NCI-H748 (cell line): ENCODE measurements at regions not wholly inside any gene's neighbourhood (a gene's known extent, or its start where the extent isn't known, plus 50 kb on each side); places are given as distances from the start of the nearest gene placed in this dataset.

Source experiments
- DNase-seq: peaks from one replicate; lab custom pipeline; 2025; ENCODE audit not compliant: unreplicated experiment; lab: John Stamatoyannopoulos, UW

DNA sequence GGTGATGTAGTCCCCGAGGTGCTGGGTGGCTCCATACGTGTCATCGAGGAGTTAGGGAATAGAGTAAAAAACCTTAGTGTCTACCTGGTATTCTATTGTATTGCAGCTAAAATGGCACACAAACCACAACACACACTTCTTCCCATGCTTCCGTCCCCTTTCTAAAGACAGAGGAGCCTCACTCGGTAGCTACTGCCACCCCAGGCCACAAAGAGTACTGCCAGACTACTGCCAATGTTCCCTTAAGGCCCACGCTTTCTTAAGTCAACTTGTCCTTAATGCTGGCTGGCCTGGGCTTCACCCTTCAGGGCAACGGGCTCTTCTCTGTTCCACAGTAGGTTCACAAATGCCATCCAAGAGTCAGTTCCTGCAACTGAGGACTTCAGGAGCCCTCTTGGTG, 673.0 kb downstream of the ELAVL2 start:
- no peak for DNase-seq

DNA sequence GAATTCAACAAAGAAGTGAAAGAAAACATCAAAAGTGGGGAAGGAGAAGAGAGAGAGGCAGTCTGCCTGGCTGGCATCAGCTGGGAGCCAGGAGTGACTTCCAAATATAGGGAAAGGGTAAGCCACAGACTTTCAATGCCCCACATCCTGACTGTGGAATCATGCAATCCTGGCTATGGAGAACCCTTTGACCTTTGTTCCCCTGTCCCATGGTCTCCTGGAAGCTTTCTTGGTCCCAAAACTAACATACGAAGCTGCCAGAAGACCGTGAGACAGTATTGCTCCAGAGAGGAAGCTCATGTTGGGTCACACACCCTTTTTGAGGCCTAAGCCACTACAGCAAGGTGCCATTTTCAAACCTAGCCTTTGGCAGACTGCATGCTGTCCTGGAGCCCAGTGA, 665.5 kb downstream of the ELAVL2 start:
- DNase-seq, result no peak

DNA sequence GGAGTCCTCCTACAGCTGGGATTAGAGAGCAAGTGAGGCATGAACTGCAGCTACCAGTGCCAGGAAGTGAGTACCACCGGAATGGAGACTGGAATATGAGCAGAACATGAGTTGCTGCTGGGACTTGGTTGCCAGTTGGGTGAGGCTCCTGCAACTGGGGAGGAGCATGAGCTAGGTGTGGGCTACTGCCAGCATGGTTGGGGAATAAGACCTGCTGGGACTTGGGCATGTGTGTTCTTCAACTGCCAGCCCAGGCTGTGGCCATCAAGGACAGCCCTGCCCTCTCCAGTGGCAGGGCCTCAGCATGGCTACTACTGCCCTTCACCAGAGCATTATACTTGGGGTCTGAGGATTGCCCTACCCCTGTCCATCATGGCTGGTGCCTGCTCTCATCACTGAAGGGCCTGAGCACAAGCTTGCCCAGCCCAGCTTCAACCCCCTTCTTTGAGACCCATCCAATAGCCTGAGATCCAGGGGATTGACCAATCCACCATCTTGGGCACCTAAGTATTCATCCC, 665.0 kb downstream of the ELAVL2 start:
- no peak for DNase-seq

DNA sequence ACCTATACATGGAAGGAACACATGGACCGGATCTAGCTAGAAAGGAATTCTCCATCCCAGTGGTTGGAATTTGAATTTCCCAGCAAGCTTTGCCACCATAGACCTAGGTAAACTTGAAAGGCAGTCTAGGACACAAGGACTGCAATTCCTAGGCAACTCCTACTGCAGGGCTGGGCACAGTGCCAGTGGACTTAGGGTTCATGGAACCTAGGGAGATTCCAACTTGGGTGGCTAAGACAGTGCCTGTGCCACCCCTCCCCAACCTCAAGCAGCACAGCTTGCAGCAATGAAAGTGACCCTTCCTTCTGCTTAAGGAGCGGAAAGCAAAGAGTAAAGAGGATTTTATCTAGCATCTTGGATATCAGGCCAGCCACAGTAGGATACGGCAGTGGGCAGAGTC, 663.3 kb downstream of the ELAVL2 start:
- no peak for DNase-seq

DNA sequence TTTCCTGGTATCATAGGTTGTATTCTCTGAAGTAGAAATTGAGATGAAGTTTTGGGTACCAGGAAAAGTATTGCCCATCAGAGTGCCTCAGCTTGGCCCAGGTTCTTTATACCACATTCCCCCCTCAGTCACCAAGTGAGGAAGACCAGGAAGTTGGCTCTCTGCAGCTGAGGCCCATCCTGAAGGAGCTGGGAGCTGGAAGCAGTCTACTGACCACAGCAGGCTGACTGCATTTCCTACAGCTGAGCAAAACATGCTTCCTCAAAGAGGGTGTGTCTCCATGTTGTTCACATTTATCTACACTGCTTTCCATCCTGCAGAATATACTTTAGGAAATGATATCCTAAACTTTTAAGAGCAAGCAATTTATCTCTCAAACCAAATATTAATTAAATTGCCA, 654.6 kb downstream of the ELAVL2 start:
- no peak for DNase-seq

DNA sequence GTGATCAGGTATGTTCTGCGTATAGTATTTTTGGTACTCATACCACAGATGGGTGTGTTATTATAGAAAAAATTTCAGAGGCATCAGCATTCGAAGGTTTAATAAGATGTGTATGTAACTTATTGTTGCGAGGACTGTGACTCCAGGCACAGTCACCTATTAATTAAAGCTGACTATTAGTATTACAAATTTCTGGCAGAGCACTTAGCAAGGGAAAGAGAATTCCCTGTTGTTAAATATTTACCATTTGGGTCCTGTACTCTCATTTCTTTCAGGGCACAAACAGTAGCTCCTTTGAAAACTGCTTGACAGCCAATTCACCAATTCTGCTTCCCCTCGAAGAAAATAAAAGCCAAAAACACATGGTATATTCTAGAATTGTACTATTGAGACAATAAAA, 653.8 kb downstream of the ELAVL2 start:
- DNase-seq, result no peak

DNA sequence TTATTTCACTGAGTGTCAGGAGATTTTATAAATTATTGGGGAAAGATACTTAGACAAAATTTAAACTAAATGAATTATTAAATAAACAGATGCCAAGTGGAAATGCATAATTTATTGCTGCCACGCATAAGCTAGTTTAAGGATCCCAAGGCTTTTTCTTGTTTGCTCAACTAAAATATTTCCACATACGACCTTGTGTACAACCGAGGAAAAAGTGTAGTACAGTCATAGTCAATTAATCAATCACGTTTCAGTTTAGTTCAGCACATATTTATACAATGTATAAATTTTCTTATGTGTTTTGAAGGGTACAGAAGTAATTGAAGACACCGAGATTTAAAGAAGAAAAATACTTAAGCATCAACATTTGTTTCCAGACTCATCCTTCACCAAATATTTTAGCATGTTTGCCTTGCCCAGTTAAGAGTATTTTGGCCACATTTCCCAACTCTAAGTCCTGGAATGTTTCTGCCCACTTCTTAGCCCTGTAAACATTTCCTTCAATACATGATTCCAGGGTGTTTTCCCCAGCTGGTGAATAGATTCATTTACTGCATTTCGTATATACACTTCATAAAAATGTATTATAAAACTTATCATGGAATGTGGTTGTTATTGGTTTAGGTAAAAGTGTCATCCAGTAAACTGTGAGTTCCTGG, 652.9 kb downstream of the ELAVL2 start:
- DNase-seq, result no peak

DNA sequence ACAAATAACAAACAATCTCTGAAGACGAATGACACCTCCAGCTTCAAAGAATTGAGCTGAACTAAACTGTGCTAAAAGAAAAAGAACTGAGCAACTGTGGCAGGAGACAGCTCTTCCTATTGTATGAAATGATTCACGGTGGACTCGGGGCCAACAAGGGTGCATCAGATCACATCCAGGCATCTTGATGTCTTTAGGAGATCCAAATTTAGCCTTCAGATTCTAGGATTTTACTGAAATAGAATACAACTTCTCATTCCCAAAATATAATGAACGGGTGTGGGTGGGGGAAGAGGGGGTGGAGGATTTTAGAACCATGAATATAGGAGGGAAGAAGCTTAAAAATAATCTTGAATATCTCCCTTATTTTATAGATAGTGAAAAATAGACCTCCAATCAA, 631.8 kb downstream of the ELAVL2 start:
- no peak for DNase-seq

DNA sequence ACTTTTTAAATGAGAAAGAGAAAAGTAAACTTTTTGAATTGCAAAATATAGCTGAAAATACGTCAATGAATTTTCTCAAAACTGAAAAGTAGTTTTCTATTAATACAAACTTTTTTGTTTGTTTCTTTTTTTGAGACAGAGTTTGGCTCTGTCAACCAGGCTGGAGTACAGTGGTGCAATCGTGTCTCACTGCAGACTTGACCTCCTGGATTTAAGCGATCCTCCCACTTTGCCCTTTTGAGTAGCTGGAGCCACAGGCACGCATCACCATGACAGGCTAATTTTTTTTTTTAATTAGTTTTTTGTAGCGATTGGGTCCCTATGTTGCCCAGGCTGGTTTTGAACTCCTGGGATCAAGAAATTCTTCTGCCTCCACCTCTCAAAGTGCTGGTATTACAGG, 610.4 kb downstream of the ELAVL2 start:
- DNase-seq, result no peak

DNA sequence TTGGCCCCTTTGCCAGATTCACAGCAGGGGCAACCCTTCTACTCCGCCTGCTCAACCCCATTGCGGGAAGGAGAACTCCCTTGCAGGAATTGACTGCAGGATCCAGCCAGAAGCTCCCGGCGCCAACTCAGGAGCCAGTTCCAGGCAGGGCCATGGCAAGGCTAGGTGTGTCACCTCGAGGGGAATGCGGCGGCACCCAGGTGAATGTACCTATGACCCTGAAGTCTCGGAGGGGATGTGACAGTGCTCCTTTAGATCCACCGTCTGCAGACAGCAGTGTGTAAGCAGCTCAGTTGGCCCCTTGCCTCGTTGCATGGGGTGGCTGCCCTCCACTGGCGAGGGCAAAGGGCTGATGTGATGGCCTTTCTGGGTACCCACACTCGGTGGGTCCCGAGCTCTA, 606.6 kb downstream of the ELAVL2 start:
- DNase-seq, result no peak

DNA sequence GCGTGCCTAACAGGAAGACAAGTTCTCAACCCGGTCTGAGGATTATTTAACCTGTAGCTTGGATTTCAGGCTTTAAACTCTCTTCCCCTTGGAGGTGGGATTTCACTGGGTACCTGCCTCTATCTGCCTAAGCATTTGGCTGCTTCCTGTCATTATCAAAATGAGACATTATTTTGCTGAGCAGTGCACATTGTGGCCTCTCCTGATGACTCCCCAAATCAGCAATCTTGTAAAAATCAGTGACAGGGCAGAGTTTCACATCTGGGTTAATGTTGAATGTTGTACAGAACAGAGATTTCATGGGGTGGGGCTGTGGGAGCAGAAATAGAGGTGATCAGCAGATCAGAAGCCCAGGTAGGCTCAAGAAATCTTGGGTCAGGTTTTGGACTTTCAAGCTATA, 605.9 kb downstream of the ELAVL2 start:
- DNase-seq, result no peak

DNA sequence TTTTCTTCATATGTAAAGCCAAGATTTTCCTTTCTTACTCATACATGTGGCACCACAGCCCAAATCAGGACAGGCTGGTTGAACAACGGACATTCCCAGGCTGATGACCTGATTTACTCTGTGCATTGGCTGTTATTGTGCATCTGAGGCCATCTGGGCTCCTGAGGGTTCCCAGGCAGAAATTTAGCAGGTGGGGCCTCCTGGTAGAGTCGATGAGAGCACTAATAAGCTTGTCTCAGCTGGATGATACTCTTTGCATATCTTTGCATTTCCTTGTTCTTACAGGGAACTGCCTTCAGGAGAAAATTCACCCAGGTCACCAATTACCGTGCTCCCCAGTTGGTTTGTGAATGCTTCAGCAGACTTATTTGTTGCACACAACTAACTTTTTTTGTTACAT, 605.1 kb downstream of the ELAVL2 start:
- DNase-seq, result no peak

DNA sequence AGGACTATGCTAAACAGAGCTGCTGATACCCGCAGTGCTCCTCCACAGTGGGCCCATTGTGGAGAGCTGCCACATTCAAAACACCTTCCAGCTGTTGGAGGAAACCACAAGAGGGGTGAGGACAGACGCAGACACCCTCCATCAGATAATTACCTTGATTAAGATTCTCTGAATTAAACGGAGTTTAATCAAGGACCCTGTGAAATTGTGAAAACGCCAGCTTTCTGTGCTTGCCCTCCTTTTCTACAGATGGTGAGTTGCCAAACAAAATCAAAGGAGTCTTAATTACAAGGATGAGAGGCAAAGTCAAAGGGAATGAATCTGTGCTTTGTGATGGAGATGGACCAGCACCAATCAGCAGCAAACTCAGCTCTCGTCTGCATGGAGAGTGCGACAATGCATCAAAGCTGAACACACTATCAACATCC, 596.1 kb downstream of the ELAVL2 start:
- DNase-seq, result peak; percentile 10

DNA sequence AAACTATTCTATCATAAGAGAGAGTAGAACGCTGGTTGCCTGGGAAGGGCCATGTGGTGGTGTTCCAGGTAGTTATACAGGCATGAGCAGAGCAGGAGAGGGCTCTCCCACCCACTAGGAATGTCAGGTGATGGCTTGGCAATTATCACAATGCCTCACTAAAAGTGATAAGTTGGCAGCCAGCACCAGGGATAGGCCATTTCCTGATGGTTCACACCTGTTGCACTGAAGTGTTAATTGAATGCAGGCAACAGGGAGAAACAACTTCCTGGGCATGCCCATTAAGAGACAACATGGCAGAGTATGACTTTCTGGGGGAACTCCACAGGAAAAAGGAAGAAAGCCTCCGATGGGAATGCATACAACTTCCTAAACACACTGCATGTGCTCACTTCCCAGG, 593.2 kb downstream of the ELAVL2 start:
- DNase-seq, result no peak

DNA sequence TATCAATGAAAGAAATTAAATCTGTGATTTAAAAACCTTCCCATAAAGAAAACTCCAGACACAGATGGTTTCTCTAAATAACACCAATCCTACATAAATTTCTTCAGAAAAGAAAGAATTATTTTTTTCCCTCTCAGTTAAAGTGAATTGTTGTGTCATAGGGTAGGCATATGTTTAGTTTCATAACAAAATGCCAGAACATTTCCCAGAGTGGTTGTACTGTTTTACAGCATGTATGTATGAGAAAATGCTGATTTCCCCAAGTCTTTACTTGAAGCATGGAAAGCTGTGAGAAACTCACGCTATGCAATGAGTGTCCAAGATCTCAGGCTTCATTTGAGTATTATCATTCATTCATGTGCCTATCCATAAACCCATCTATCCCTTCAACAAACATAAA, 582.5 kb downstream of the ELAVL2 start:
- no peak for DNase-seq

DNA sequence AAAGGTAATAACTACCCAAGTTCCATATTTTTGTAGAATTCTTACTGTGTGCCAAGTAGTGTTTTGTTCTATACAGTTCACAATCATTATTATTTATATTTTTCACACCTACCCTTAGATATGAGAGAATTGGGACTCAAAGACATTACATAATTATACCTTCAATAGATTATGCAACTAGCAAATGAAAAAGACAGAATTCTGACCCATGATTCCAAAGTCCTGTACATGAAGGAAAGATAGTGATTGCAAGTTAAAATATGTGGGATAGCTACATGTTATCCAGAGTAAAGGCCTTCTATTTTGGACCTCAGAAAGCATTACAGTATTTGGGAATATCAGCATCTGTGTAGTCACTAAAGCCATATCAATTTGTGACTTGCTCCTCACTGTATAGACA, 581.0 kb downstream of the ELAVL2 start:
- DNase-seq, result no peak

DNA sequence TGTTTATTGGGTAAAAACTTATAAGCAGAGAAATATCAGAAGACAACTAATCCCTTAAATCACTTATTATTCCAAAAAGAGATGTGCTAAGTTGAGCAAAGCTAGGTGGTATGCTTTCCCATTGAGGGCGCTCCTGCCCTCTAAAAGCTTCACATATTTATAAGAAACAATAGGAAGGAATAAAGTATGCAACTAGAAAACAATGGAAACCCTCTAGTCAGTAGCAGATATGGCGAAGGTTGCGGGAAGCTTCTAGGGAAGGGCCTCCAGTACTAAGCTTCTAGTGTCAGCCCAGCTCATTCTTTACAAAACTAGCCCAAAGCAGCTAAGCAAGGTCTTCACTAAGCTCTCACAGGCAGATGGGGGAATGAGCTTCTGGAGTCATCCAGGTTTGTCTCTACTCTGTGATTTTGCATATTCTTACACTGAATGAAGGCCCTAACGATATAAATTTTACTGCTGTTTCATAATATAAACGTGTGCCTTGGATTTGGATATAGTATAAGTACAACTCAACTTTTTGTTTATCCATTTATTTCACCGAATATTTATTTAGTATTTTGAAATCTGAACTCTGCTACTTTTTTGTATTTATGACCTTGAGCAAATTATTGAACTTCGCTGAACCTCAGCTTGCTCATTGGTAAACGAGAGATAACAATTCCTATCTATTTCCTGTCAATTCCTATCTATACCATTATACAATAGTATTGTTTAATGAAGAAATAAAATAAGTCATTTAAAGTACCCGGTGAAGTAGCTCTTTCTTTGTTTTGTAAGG, 571.4 kb downstream of the ELAVL2 start:
- no peak for DNase-seq

DNA sequence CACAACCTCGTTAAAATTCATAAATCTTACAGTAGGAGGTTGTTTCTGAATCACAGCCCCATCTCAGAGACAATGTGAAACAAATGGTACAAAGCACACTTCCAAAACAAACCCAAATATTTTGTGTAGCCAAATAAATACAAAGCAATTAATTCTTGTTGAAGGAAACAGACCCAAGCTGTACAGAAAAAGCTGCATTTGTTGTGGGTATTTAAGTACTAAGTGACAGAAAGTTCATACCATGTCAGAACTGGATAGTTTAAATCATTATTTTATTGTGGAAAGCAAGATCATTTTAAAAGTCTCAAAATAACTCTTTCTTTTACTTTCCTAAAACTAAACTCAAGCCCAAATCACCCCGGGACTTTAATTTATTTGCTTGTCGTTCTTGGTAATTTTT, 570.7 kb downstream of the ELAVL2 start:
- no peak for DNase-seq

DNA sequence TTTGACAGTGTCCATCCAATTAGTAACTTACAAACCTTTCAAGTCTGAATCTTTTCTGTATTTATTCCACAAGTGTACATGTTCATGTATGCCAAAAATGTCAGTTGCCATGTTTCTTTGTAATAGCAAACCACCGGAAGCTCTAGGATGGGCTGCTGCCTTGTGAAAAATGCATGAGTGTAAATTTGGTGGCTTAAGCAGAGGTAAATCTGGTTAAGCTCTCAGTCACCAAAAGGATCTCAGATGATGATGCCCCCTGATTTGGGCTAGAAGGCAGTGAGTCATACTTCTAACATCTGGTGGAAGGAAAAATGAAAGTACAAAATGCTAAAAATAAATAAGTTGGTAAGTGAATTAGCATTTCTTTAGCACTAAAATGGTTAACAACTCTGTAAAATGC, 567.5 kb downstream of the ELAVL2 start:
- no peak for DNase-seq

DNA sequence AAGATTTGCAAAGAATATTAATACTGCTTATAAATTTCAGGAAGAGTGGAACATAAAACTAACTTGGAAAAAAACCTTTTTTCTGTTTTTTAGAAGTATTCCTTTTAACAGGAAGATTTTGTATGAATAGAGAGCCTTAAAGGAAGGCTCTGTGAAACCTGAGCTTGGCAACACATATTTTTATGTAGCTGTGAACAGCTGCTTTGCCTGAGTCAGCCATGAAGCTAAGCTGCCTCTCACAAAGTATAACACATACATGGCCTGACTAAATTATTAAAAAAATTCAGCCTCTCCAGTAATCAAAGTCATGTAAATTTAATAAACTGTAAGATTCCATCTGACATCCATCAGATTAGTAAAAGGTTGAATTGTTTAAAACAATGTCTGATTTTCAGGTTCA, 547.5 kb downstream of the ELAVL2 start:
- no peak for DNase-seq

DNA sequence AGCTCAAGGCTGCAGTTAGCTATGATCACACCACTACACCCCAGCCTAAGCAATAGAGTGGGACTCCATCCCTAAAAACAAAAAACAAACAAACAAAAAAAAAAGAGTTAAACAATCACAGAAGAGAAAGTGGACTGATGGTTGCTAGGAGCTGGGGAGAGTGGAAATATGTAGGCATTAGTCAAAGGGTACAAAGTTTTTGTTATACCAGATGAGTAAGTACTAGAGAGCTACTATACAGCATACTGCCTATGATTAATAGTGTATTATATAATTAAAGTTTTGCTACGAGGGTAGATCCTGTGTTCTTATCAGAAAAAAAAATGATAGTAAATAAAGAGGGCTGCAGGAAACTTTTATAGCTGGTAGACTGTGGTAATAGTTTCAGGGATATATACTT, 538.6 kb downstream of the ELAVL2 start:
- DNase-seq, result no peak

DNA sequence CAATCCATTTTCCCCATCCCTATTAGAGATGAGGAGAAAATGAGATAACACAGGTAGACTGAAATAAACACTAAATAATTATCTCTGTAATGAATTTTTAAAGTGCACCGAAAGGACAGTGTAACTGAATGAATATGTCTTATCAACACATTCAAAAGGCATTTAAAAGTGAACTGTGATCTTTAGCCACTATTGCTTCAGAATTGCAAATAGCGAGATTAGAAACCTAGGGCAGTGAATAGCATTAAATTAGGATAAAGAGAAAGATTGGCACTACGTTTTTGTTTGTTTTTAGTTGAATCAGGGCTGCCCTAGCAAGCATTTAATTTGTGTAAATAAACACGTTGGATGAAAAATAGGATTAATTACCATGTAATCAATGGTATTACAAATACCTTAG, 537.5 kb downstream of the ELAVL2 start:
- no peak for DNase-seq

DNA sequence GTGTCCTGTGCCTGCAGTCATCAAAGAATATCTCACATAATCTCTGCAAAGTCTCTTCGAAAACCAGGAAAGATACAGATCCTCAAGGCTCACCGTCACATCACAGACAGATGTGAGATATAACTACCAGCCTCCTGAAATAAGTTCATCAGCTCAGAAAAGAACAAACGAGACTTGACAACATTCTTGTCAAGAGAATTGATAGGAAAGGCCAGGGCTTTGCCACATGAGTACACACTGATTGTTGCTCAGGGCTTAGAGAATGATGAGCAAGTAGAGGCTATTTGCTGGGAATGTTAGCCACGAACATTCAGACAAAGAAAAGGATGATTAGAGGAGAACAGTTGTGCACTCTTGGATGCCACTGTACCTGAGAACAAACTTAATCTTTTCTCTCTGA, 535.1 kb downstream of the ELAVL2 start:
- no peak for DNase-seq
